ENCODE measurements at regions not wholly inside any gene's neighbourhood (a gene's known extent, or its start where the extent isn't known, plus 50 kb on each side); places are given as distances from the start of the nearest gene placed in this dataset.

GRCh38 chr9:119020284-119020683, 349.0 kb downstream of the BRINP1 start:
- H3K36me3 Mint-ChIP-seq, result no peaks in the 10 kb centered on the region

DNA sequence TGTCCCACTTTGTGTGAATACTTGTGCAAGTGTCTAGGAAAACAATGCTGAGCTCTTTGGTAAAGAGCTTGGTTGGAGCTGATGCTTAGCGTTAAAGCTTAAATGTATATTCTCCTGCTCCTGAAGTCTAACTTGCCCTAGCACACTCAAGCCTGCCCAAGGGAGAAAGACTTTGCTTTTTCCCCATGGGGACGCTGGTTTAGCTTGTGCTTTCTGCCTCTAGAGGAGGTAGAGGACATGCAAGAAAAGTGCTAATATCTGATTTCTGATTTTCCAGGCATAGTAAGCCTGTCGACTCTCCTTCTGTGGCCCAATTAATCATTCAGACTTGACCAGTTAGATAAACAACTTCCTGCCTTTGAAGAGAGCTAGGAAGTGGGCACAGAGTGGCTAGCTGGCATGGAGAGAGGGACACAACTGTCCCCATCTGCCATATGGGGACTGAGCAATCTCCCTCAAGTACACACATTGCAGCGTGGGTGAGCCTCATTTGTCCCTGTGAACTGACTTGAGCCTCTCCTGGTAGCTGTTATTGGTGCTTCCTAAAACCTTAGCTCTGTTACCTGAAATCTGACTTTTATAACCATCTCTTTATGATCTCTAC, 348.4 kb downstream of the BRINP1 start:
- Histone ChIP-seq H3K9me3 (ENCODE audit: low read depth) (no peaks in the 10 kb centered on the region), H3K4me3 (no peak overlapping the region), H4K20me1 (ENCODE audit: low read depth) (no peaks in the 10 kb centered on the region), H2AFZ (replicated peaks) (no peak overlapping the region), H3K36me3 (no peaks in the 10 kb centered on the region), H3F3A (ENCODE audit: low read depth) (peaks cover 5% of the 10 kb centered on the region), H3K4me2 (no peak overlapping the region), H3K79me2 (ENCODE audit: low read depth) (no peaks in the 10 kb centered on the region), H3K27ac (no peak overlapping the region), H3K9ac (no peak overlapping the region), H3K27me3 (no peaks in the 10 kb centered on the region), H3K4me1 (peaks cover 18% of the 10 kb centered on the region)
- no peak for DNase-seq (ENCODE audit: low spot score)
- Mint-ChIP-seq H3K4me3 (no peak overlapping the region), H3K36me3 (no peaks in the 10 kb centered on the region), H3K9me3 (peaks cover 6% of the 10 kb centered on the region), H3K27ac (peak overlapping the region; percentile 94), H3K4me1 (peaks cover 33% of the 10 kb centered on the region), H3K27me3 (ENCODE audit: insufficient read depth, low read depth) (peaks cover 11% of the 10 kb centered on the region)
- TF ChIP-seq EZH2phosphoT487 (IDR thresholded peaks at IDR 0.05) (no peak), EZH2 (IDR thresholded peaks at IDR 0.05) (no peak)

More at GRCh38 chr9:119020284-119020683, 349.0 kb downstream of the BRINP1 start:
- Mint-ChIP-seq H3K4me1 (peaks cover 33% of the 10 kb centered on the region), H3K9me3 (peaks cover 8% of the 10 kb centered on the region), H3K27me3 (ENCODE audit: insufficient read depth, low read depth) (peaks cover 11% of the 10 kb centered on the region), H3K4me3 (peak overlapping the region; percentile 30), H3K27ac (peak overlapping the region; percentile 7)
- Histone ChIP-seq H3K9ac (no peak overlapping the region), H3K4me2 (no peak overlapping the region), H3K79me2 (ENCODE audit: low read depth) (no peaks in the 10 kb centered on the region), H4K20me1 (ENCODE audit: low read depth) (no peaks in the 10 kb centered on the region), H3K4me3 (no peak overlapping the region), H3F3A (ENCODE audit: low read depth) (peaks cover 5% of the 10 kb centered on the region), H2AFZ (replicated peaks) (no peak overlapping the region), H3K27ac (no peak overlapping the region), H3K27me3 (no peaks in the 10 kb centered on the region), H3K4me1 (peaks cover 14% of the 10 kb centered on the region), H3K9me3 (ENCODE audit: low read depth) (no peaks in the 10 kb centered on the region), H3K36me3 (no peaks in the 10 kb centered on the region)
- TF ChIP-seq EZH2phosphoT487 (IDR thresholded peaks at IDR 0.05) (no peak), EZH2 (IDR thresholded peaks at IDR 0.05) (no peak)
- TF ChIP-seq, protein P1, sequence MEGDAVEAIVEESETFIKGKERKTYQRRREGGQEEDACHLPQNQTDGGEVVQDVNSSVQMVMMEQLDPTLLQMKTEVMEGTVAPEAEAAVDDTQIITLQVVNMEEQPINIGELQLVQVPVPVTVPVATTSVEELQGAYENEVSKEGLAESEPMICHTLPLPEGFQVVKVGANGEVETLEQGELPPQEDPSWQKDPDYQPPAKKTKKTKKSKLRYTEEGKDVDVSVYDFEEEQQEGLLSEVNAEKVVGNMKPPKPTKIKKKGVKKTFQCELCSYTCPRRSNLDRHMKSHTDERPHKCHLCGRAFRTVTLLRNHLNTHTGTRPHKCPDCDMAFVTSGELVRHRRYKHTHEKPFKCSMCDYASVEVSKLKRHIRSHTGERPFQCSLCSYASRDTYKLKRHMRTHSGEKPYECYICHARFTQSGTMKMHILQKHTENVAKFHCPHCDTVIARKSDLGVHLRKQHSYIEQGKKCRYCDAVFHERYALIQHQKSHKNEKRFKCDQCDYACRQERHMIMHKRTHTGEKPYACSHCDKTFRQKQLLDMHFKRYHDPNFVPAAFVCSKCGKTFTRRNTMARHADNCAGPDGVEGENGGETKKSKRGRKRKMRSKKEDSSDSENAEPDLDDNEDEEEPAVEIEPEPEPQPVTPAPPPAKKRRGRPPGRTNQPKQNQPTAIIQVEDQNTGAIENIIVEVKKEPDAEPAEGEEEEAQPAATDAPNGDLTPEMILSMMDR (IDR thresholded peaks at IDR 0.05), result no peak
- no peak for DNase-seq (ENCODE audit: low spot score)

GRCh38 chr9:119026120-119026519, 343.1 kb downstream of the BRINP1 start:
- peaks cover under 1% of the 10 kb centered on the region for H3F3A ChIP-seq (ENCODE audit: low read depth)
- H3K36me3 ChIP-seq, result no peaks in the 10 kb centered on the region
- DNase-seq (ENCODE audit: low spot score), result no peak
- H3K9ac ChIP-seq, result no peak overlapping the region
- no peaks in the 10 kb centered on the region for H3K27me3 ChIP-seq
- Mint-ChIP-seq H3K36me3 (no peaks in the 10 kb centered on the region), H3K9me3 (no peaks in the 10 kb centered on the region), H3K4me3 (no peak overlapping the region), H3K4me1 (peaks cover 23% of the 10 kb centered on the region), H3K27ac (no peak overlapping the region), H3K27me3 (ENCODE audit: insufficient read depth, low read depth) (peaks cover 8% of the 10 kb centered on the region)
- no peak overlapping the region for H2AFZ ChIP-seq (replicated peaks)
- no peaks in the 10 kb centered on the region for H3K9me3 ChIP-seq (ENCODE audit: low read depth)
- no peak overlapping the region for H3K27ac ChIP-seq
- no peaks in the 10 kb centered on the region for H3K79me2 ChIP-seq (ENCODE audit: low read depth)
- no peak overlapping the region for H3K4me2 ChIP-seq
- H4K20me1 ChIP-seq (ENCODE audit: low read depth), result no peaks in the 10 kb centered on the region
- TF ChIP-seq, protein P1 (IDR thresholded peaks at IDR 0.05), result no peak
- TF ChIP-seq EZH2 (IDR thresholded peaks at IDR 0.05) (no peak), EZH2phosphoT487 (IDR thresholded peaks at IDR 0.05) (no peak)
- peaks cover 7% of the 10 kb centered on the region for H3K4me1 ChIP-seq
- no peak overlapping the region for H3K4me3 ChIP-seq

DNA sequence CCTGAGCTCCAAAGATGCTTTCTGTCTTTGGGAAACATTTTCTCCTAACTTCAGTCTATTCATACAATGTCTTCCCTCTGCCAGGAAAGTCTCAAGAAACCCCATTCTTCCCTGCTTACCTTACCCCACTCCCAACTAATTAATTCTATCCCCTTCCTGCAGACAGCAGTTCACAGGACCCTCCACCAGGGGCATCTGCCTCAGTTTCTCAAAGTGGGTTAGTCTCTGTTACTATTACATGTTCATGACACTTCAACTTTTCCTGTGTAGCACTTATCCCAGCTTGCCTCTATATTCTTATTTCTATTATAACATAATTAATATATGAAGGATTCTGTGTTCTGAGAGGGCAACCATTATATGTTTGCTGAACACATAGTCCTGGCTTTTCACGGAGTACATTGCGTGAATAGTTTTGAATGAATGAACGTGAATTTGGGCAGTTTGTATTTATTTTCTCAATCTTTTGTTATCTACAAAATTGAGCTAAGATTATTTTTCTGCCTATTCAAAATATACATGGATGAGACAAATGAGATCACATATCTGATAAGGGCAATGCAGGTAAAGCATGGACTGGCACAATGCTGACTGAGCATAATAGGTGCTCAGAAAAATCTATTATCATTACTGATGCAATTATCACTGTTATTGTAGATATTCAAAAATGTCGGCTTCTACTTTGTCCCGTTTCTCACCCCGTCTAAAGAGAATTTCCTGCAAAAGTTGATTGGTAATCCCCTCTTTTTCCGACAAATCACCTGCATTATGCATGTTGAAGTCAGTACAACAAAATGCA, 341.1 kb downstream of the BRINP1 start:
- no peaks in the 10 kb centered on the region for H3K27me3 Mint-ChIP-seq (ENCODE audit: insufficient read depth, low read depth)
- Histone ChIP-seq H3K4me3 (no peak overlapping the region), H4K20me1 (ENCODE audit: low read depth) (no peaks in the 10 kb centered on the region), H3F3A (ENCODE audit: low read depth) (no peaks in the 10 kb centered on the region), H3K4me1 (peaks cover 7% of the 10 kb centered on the region), H2AFZ (replicated peaks) (no peak overlapping the region), H3K9ac (no peak overlapping the region), H3K27me3 (no peaks in the 10 kb centered on the region), H3K4me2 (no peak overlapping the region), H3K27ac (no peak overlapping the region), H3K79me2 (ENCODE audit: low read depth) (no peaks in the 10 kb centered on the region), H3K36me3 (no peaks in the 10 kb centered on the region), H3K9me3 (ENCODE audit: low read depth) (no peaks in the 10 kb centered on the region)
- H3K9me3 Mint-ChIP-seq, result peaks cover 3% of the 10 kb centered on the region
- no peak overlapping the region for H3K27ac Mint-ChIP-seq
- H3K4me3 Mint-ChIP-seq, result no peak overlapping the region
- no peaks in the 10 kb centered on the region for H3K36me3 Mint-ChIP-seq
- peaks cover 8% of the 10 kb centered on the region for H3K4me1 Mint-ChIP-seq
- no peak for DNase-seq (ENCODE audit: low spot score)
- TF ChIP-seq, protein P1 (IDR thresholded peaks at IDR 0.05), result peak; percentile 41
- TF ChIP-seq EZH2 (IDR thresholded peaks at IDR 0.05) (no peak), EZH2phosphoT487 (IDR thresholded peaks at IDR 0.05) (no peak)
